B cell (primary cell): ENCODE measurements at regions not wholly inside any gene's neighbourhood (a gene's known extent, or its start where the extent isn't known, plus 50 kb on each side); places are given as distances from the start of the nearest gene placed in this dataset.

Experiments used
- ATAC-seq: fragments of 200-7000 bp; cut with Tn5 transposase; one replicate; pipeline ENCODE4 v1.10.0; 2021; ENCODE audit warnings: low read depth, mild to moderate bottlenecking, moderate number of reproducible peaks, moderate library complexity
- CTCF ChIA-PET: fragments of 350-600 bp; sonication (Branson Sonifier 250); formaldehyde crosslinking; loops from one replicate; lab custom pipeline; 2021; ENCODE audit warnings: antibody characterized with exemption, inconsistent platforms; lab: Charles Lee
- POLR2A ChIA-PET: fragments of 350-600 bp; sonication (Branson Sonifier 250); formaldehyde crosslinking; loops from one replicate; lab custom pipeline; 2021; ENCODE audit warnings: antibody characterized with exemption; lab: Charles Lee
- DNase-seq: peaks from one replicate; pipeline ENCODE4 v3.0.0; 2013
- H2AFZ ChIP-seq: 2 replicates; pipeline ENCODE4 v1.6.1; 2012; ENCODE audit warnings: mild to moderate bottlenecking, low read depth, low read length; ENCODE audit not compliant: insufficient read depth, poor library complexity, severe bottlenecking
- H3K27ac ChIP-seq, 2 donors: 1 replicate in 1 of 2; 2 replicates in 1 of 2; pipeline ENCODE4 v1.5.1; 2012 to 2013; ENCODE audit warnings: low read length in 2 of 2, mild to moderate bottlenecking in 2 of 2, moderate library complexity in 1 of 2
- H3K27me3 ChIP-seq, 4 experiments: fragments of 200-600 bp in 1 of 4; sonication (generic) in 1 of 4; replicated peaks in 1 of 4; 1 replicate in 2 of 4; 2 replicates in 2 of 4; pipeline versions ENCODE4 v1.6.1 to v1.7.0; 2013 to 2016; ENCODE audit warnings: low read length in 3 of 4, mild to moderate bottlenecking in 2 of 4, mixed read lengths in 1 of 4, moderate library complexity in 1 of 4; ENCODE audit not compliant: insufficient read depth in 4 of 4, control insufficient read depth in 3 of 4; ENCODE audit errors: control extremely low read depth in 1 of 4
- H3K36me3 ChIP-seq, 2 experiments: replicated peaks in 1 of 2; 1 replicate in 1 of 2; 2 replicates in 1 of 2; pipeline versions ENCODE4 v1.6.1 to v1.7.1; 2013; ENCODE audit warnings: low read length in 1 of 2; ENCODE audit not compliant: insufficient read depth in 2 of 2, control insufficient read depth in 1 of 2; ENCODE audit errors: control extremely low read depth in 1 of 2, extremely low read depth in 1 of 2
- H3K4me1 ChIP-seq, 2 donors: fragments of 200-600 bp in 1 of 2; sonication (generic) in 1 of 2; 1 replicate in 1 of 2; 2 replicates in 1 of 2; pipeline versions ENCODE4 v1.5.1 to v1.6.1; 2013 to 2017; ENCODE audit warnings: low read length in 2 of 2; ENCODE audit not compliant: control insufficient read depth in 2 of 2, insufficient read depth in 2 of 2
- H3K4me2 ChIP-seq: replicated peaks from 2 replicates; pipeline ENCODE3; 2012; ENCODE audit warnings: mild to moderate bottlenecking, low read depth, low read length; ENCODE audit not compliant: poor library complexity, severe bottlenecking
- H3K4me3 ChIP-seq, 5 experiments: fragments of 200-600 bp in 1 of 5; sonication (generic) in 1 of 5; 1 replicate in 3 of 5; 2 replicates in 2 of 5; pipeline versions ENCODE4 v1.5.1 to v1.7.0; 2011 to 2016; ENCODE audit warnings: low read length in 4 of 5, mild to moderate bottlenecking in 4 of 5, low read depth in 2 of 5, control low read depth in 1 of 5, moderate library complexity in 1 of 5; ENCODE audit not compliant: insufficient read depth in 1 of 5; ENCODE audit errors: control extremely low read depth in 1 of 5, extremely low read depth in 1 of 5
- H3K79me2 ChIP-seq: fragments of 200-600 bp; sonication (generic); one replicate; pipeline ENCODE4 v1.6.0; 2016; ENCODE audit warnings: low read length; ENCODE audit not compliant: control insufficient read depth, insufficient read depth
- H3K9ac ChIP-seq: fragments of 200-600 bp; sonication (generic); 2 replicates; pipeline ENCODE4 v1.6.1; 2017; ENCODE audit warnings: mild to moderate bottlenecking, low read length, moderate library complexity
- H3K9me3 ChIP-seq, 3 donors: one replicate each; pipeline versions ENCODE4 v1.6.1 to v1.7.1; 2013; ENCODE audit warnings: low read length in 2 of 3; ENCODE audit not compliant: control insufficient read depth in 2 of 3, insufficient read depth in 1 of 3; ENCODE audit errors: control extremely low read depth in 1 of 3
- H4K20me1 ChIP-seq: 2 replicates; pipeline ENCODE4 v1.6.0; 2012; ENCODE audit warnings: mild to moderate bottlenecking, low read length; ENCODE audit not compliant: insufficient read depth, control insufficient read depth, poor library complexity, severe bottlenecking
- H3K27ac Mint-ChIP-seq: one replicate; pipeline ENCODE4 v1.8.0; 2021; ENCODE audit warnings: mixed read lengths
- H3K27me3 Mint-ChIP-seq: one replicate; pipeline ENCODE4 v1.8.0; 2021; ENCODE audit warnings: mixed read lengths
- H3K4me1 Mint-ChIP-seq: one replicate; pipeline ENCODE4 v1.8.0; 2021; ENCODE audit warnings: mixed read lengths
- H3K4me3 Mint-ChIP-seq: one replicate; pipeline ENCODE4 v1.8.0; 2021; ENCODE audit warnings: mixed read lengths
- H3K9me3 Mint-ChIP-seq: one replicate; pipeline ENCODE4 v1.8.0; 2022; ENCODE audit warnings: mixed read lengths; ENCODE audit not compliant: insufficient read depth
- CTCF ChIP-seq: fragments of 200-600 bp; IDR thresholded peaks from one replicate; pipeline ENCODE4 v1.8.0; 2022; ENCODE audit warnings: antibody characterized with exemption, mild to moderate bottlenecking
- EZH2 ChIP-seq: IDR thresholded peaks from 2 replicates; pipeline ENCODE4 v1.6.1; 2012; ENCODE audit warnings: borderline replicate concordance, low read depth, mild to moderate bottlenecking, moderate library complexity, low read length; ENCODE audit not compliant: insufficient read depth, poor library complexity, severe bottlenecking
- WGBS: methylation state at CpG from one replicate; pipeline ENCODE4 v1.1.5; 2013; ENCODE audit warnings: missing lambda C conversion rate; ENCODE audit not compliant: insufficient coverage; 5-methylcytosine and 5-hydroxymethylcytosine counted together
- intact Hi-C: fragments of 100-400 bp; cut with micrococcal nuclease; formaldehyde crosslinking; loops from one replicate; pipeline ENCODE4 v1.10.0; 2022

DNA sequence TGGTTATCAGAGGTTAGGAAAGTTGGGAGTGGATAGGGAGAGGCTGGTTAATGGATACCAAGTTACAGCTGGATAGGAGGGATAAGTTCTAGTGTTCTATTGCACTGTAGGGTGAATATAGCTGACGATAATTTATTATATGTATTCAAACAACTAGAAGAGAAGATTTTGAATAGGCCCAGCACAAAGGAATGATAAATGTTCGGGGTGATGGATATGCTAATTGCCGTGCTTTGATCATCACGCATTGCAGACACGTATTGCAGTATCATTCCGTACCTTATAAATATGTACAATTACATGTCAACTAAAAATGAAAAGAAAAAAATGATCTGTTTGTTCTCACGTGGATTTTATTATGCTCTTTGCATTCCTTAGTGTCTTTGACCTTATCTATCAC lies 369.2 kb upstream of the PKDCC start:
- TF ChIP-seq CTCF, result no peak
- TF ChIP-seq EZH2, result no peak
- intact Hi-C loops, result no loop called here
- no peak overlapping the region for H2AFZ ChIP-seq
- no CpG with 5 or more reads among the region's 7 CpGs for WGBS
- Mint-ChIP-seq H3K4me1 (no peaks in the 10 kb centered on the region), H3K27ac (no peak overlapping the region), H3K27me3 (peaks cover 6% of the 10 kb centered on the region), H3K9me3 (no peaks in the 10 kb centered on the region), H3K4me3 (no peak overlapping the region)
- ATAC-seq (no peak), DNase-seq (no peak)
- H3K4me1 ChIP-seq, result no peaks in the 10 kb centered on the region
- H3K9ac ChIP-seq, result no peak overlapping the region
- ChIA-PET POLR2A (no interaction called here), CTCF (no interaction called here)
- H3K36me3 ChIP-seq, result no peaks in the 10 kb centered on the region
- no peaks in the 10 kb centered on the region for H3K79me2 ChIP-seq
- no peaks in the 10 kb centered on the region for H3K27me3 ChIP-seq
- no peaks in the 10 kb centered on the region for H4K20me1 ChIP-seq
- H3K4me2 ChIP-seq, result no peak overlapping the region
- H3K4me3 ChIP-seq, result no peak overlapping the region
- H3K9me3 ChIP-seq, result peaks cover 0 to 2% (median 0%) of the 10 kb centered on the region in 3 donors
- H3K27ac ChIP-seq, result no peak overlapping the region

DNA sequence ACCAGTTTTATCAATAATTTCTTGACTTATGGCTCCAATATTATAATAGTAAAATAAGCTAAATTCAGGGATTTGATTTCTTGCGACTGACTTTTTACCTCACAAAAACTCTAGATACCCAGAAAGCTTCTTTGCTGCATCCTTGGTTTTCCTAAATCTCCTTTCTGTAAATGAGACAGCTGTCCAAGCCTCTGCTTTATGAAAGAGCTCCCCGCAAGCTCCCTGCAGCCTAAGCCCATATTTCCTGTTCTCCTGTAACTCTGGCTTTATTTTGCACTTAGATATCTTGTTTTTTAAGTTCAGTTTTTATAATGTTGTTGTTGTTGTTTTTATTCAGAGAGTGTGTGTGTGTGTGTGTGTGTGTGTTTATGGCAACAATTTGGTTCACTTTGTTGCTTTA lies 361.7 kb upstream of the PKDCC start:
- no peak overlapping the region for H3K9ac ChIP-seq
- ChIA-PET CTCF (no interaction called here), POLR2A (no interaction called here)
- no peak overlapping the region for H3K4me2 ChIP-seq
- peaks cover 0 to 2% (median 0%) of the 10 kb centered on the region in 3 donors for H3K9me3 ChIP-seq
- no peak overlapping the region for H3K4me3 ChIP-seq
- no peak for ATAC-seq
- peaks cover 2% of the 10 kb centered on the region for H3K9me3 Mint-ChIP-seq
- H3K27me3 Mint-ChIP-seq, result peaks cover 18% of the 10 kb centered on the region
- H3K27me3 ChIP-seq, result no peaks in the 10 kb centered on the region
- no CpG with 5 or more reads among the region's 2 CpGs for WGBS
- H3K79me2 ChIP-seq, result no peaks in the 10 kb centered on the region
- no peak overlapping the region for H2AFZ ChIP-seq
- no peak overlapping the region for H3K4me3 Mint-ChIP-seq
- no peaks in the 10 kb centered on the region for H3K4me1 Mint-ChIP-seq
- intact Hi-C loops, result no loop called here
- TF ChIP-seq EZH2 (no peak), CTCF (no peak)
- H3K4me1 ChIP-seq, result no peaks in the 10 kb centered on the region
- no peaks in the 10 kb centered on the region for H4K20me1 ChIP-seq
- H3K36me3 ChIP-seq, result no peaks in the 10 kb centered on the region
- H3K27ac Mint-ChIP-seq, result no peak overlapping the region
- no peak for DNase-seq
- no peak overlapping the region for H3K27ac ChIP-seq
